Ureter (tissue), 1 donor: ENCODE measurements at regions not wholly inside any gene's neighbourhood (a gene's known extent, or its start where the extent isn't known, plus 50 kb on each side); places are given as distances from the start of the nearest gene placed in this dataset.

Source experiments
- DNase-seq: peaks from one replicate; pipeline ENCODE4 v3.0.0-alpha.2; 2020; ENCODE audit warnings: low spot score
- donor health status: DM: yes; HTN: yes; CAD: no.

DNA sequence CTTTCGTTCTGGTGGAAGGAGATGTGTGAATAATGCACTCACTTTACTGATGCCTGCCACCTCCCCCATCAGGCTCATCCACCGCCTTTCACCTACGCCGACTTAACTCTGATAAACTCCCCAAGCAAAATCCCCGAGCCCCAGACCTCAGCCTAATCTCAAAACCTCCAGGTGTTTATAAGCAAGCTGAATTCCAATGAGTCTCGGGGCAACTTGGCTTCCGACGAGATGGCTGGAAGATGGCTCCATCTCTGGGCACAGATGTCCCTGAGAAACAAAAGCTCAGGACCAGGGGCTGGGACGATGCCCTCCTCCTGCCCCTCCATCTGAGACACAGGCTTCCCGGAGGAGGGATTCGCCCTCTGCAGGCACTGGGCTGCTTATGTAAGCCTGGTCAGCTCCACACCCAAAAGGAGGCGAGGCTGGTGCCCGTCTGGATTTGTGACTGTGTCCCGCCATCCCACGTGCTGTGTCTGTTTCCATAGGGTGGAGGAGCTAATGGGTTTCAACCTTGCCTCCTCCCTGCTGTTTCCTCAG, 386.4 kb upstream of the TNRC6C start:
- DNase-seq: no peak

DNA sequence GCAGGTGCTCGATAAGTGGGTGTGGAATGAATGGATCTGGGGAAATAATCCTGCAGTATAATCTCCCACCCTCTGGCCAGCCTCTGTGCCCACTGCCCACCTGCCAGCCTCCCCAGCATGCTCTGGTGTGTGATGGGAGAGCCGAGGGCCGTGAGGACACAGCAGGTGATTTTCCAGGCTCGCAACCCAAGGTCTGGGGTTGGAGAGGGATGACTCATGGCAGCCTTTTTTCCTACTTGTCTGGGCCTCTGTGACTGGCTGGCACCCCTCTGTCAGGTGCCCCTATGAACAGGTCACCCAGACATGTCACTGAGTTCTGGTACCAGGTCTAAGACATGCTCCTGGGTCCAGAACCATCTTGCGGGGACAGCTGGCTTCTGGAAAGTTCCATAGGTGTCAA, 385.7 kb upstream of the TNRC6C start:
- no peak for DNase-seq

DNA sequence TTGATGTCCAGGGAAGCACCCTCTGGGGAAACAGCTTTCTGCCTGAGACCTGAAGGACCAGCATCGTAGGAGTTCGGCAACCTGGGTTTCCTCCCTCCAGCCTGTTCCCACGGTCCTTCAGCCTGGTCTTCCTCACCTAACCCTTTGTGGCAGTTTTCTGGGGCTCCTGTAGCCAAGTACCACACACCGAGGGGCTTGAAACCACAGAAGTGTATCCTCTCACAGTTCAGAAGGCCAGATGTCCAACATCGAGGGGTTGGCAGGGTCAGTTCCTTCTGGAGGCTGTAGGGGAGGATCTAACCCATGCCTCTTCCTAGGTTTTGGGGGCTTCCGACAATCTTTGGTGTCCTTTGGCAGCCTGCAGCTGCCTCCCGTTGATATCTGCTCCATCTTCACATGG, 381.0 kb upstream of the TNRC6C start:
- DNase-seq: no peak

GRCh38 chr17:77579131-77579530, 379.4 kb upstream of the TNRC6C start:
- DNase-seq: no peak

- DNase-seq: no peak
Observed at GRCh38 chr17:77579682-77580081, 378.8 kb upstream of the TNRC6C start.

GRCh38 chr17:77580531-77581270, 377.8 kb upstream of the TNRC6C start:
- DNase-seq: no peak

DNA sequence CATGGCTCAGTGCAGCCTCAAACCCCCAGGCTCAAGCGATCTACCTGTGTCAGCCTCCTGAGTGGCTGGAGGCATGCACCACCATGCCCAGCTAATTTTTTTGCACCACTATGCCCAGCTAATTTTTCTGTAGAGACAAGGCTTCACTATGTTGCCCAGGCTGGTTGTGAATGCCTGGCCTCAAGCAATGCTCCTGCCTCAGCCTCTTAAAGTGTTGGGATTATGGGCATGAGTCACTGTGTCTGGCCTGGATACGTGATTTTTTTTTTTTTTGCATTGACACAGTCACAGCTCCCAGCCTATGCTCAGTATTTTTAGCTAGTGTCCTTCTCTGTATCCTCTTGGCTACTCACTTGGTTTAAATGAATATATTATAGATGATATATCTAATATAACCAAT, 377.0 kb upstream of the TNRC6C start:
- no peak for DNase-seq

- DNase-seq: no peak
Observed at GRCh38 chr17:77585142-77585860, 373.2 kb upstream of the TNRC6C start.

GRCh38 chr17:77590951-77591735, 367.4 kb upstream of the TNRC6C start:
- no peak for DNase-seq

GRCh38 chr17:77592106-77592865, 366.2 kb upstream of the TNRC6C start:
- DNase-seq: no peak

- DNase-seq: no peak
Observed at GRCh38 chr17:77593081-77593480, 365.4 kb upstream of the TNRC6C start.

DNA sequence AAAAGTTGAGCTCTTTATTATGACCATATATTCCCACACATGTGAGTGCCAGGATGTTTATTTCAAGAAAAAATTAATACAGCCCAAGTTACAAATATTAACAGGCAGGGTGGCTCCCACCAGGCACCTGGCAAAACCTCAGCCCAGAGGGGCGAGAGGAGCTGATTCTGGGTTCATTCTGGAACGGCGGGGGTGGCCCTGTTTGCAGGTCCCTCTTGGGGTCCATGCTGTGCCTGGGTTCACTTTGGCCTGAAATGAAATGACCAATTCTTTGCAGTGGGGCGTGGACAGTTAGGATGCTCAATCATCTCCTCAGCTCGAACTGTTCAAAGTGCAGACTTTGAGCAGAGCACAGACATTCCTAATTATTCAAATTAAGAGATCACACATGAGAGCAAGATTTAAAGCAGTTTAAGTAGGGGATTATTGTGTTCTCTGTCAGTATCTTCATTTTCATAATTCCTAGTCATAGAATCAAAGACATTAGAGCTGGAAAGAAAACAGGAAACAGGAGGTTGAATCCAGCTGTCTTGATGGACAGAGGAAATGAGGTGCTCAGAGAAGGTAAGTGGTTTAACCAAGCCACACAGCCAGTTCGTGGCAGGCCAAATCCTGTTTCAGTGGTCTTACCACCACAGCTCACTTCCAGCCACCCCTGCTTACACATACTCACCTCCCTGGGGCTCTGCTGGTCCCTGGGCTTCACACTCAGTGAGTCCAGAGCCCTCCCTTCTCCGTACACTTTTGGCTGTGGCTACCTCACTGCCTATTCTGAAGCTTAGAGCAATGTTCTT, 363.9 kb upstream of the TNRC6C start:
- no peak for DNase-seq

DNA sequence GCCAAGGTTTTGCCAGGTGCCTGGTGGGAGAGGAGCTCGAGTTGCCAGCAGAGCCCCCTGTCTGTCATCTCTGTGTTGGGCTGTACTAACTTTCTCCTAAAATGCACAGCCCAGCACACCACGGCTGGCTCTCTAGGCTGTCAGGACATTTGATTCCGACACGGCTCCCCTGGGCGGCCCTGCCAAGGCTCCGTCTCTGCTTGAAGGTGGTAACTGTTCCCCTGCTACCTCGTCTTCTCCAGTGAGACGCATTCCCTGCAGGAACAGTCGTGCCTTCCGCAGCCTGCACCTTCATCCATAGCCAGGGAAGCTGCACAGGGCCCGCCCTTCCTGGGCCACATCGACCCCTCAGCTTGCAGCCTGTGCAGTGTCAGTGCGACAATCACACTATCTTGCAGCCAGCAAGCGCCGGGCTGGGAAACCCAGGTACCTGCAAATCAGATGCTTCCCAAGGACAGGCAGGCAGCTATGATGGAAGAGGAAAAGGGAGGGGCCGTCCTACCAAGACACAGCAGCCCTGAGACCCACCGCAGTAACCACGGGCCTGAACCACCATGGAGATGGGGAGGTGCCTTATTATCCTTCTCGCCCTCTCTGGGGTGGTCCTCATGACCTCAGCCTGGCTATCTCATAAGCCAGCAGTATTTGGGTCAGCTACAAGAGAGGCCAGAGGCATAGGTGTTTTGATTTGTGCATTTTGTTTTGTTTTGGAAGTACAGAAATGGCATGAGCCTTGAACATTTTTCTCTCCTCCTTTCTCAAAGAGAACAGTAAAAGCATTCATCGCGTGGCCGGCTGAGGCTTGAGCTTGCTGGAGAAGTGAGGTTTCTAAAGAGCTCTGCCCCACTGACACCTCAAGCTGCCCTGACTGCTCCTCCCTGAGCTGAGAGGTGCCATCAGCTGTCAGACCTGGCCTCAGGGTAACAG, 361.7 kb upstream of the TNRC6C start:
- DNase-seq: no peak

- no peak for DNase-seq
Observed at GRCh38 chr17:77597418-77598240, 360.9 kb upstream of the TNRC6C start.

DNA sequence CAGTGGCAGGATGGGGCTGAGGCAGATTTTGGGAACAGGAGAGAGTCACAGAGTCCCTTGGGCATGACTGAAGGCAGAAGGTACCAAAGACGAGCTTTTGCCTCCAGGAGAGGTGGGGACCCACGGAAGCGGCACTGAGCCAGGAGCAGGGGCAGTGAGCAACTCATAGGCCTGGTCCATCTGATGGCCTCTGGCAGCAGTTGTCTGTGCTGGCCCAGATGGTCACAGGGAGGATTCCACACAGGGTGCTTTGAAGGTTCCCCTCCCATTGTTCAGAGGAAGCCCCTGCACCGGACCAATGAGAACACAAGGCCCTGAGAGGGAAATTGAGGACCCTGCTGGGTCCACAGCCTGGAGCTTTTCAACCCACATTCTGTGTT, 360.3 kb upstream of the TNRC6C start:
- DNase-seq: no peak

DNA sequence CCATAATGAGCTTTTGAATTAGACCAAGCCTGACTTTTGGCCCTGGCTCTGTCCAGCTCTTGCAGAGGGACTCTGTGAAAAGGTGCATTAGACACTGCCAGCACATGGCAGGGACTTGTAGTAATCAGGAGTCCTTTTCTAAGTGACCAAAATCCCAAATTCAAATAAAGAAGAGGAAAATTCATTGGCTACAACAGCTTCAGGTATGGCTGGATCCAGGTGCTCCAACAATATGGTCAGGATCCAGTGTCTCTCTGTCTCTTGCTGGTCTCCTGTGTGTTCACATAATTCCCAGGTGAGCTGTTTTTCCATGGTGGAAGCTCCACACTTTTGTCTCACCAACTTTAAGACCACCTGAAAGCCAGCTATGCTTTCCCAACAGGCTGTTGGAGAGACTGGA, 358.8 kb upstream of the TNRC6C start:
- DNase-seq: no peak

- DNase-seq: no peak
Observed at GRCh38 chr17:77600346-77600745, 358.2 kb upstream of the TNRC6C start.

GRCh38 chr17:77601054-77601979, 357.2 kb upstream of the TNRC6C start:
- no peak for DNase-seq
